ENCODE measurements at regions not wholly inside any gene's neighbourhood (a gene's known extent, or its start where the extent isn't known, plus 50 kb on each side); places are given as distances from the start of the nearest gene placed in this dataset.

DNA sequence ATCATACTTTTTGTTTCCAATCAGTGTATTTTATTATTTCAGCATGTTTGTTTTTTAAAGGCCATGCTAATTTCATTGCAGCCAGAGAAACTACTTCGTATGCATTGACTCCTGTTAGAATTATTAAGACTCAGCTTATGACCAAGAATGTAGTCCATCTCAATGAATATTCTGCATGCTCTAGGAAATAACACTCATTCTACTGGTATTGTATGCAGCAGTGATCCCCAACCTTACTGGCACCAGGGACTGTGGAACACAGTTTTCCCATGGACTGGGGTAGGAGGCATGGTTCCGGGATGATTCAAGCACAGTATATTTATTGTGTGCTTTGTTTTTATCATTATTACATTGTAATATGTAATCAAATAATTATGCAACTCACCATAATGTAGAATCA is 356.9 kb downstream of the DSEL start:
- Histone ChIP-seq H3K4me1 (ENCODE audit: control insufficient read depth in 1 of 2, insufficient read depth in 1 of 2, low read depth in 1 of 2, low read length in 1 of 2) (no peaks in the 10 kb centered on the region), H3K27me3 (no peaks in the 10 kb centered on the region), H3K36me3 (no peaks in the 10 kb centered on the region), H3K27ac (no peak overlapping the region), H3K9me3 (no peaks in the 10 kb centered on the region), H3K4me3 (ENCODE audit: low read depth in 1 of 2, low read length in 1 of 2) (no peak overlapping the region)
- TF ChIP-seq, protein P1, sequence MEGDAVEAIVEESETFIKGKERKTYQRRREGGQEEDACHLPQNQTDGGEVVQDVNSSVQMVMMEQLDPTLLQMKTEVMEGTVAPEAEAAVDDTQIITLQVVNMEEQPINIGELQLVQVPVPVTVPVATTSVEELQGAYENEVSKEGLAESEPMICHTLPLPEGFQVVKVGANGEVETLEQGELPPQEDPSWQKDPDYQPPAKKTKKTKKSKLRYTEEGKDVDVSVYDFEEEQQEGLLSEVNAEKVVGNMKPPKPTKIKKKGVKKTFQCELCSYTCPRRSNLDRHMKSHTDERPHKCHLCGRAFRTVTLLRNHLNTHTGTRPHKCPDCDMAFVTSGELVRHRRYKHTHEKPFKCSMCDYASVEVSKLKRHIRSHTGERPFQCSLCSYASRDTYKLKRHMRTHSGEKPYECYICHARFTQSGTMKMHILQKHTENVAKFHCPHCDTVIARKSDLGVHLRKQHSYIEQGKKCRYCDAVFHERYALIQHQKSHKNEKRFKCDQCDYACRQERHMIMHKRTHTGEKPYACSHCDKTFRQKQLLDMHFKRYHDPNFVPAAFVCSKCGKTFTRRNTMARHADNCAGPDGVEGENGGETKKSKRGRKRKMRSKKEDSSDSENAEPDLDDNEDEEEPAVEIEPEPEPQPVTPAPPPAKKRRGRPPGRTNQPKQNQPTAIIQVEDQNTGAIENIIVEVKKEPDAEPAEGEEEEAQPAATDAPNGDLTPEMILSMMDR (IDR thresholded peaks at IDR 0.05): no peak

DNA sequence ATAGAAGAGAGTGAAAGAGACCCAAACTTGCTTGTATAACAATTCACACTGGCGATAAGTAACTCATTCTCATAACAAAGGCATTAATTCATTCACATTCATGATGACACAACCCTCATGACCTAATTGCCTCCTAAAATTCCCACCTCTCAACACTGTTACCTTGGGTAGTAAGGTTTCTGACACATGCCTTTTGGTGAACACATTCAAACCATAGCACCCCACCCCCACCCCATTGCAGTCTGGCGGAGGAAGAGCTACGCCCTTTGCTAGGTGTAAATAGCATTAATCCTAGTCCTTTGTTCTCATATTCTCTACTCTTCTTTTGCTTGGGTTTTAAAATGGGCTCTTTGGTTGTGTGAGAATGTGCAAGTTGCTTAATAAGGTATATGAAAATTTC is 361.5 kb downstream of the DSEL start:
- Histone ChIP-seq H3K36me3 (no peaks in the 10 kb centered on the region), H3K9me3 (no peaks in the 10 kb centered on the region), H3K4me3 (ENCODE audit: low read depth in 1 of 2, low read length in 1 of 2) (no peak overlapping the region), H3K27ac (no peak overlapping the region), H3K27me3 (no peaks in the 10 kb centered on the region), H3K4me1 (ENCODE audit: control insufficient read depth in 1 of 2, insufficient read depth in 1 of 2, low read depth in 1 of 2, low read length in 1 of 2) (no peaks in the 10 kb centered on the region)
- TF ChIP-seq, protein P1 (IDR thresholded peaks at IDR 0.05): no peak

DNA sequence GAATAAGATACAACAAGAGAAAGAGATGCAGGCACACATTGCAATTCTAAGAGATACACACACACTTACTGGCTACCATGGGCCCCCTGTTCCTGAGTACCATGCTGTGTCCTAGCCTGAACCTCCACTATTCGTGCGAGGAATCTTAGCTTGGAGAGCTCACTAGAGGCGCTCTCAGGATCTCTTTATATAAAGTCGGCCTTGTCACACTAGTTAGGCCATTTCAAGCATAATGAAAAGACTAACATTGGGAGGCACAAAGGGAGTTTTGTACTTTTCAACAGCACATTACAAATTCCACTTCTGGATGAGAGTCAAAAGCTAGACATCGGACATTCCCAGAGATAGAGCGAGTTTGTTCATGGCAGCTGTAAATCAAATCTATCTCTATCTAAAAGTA is 365.2 kb downstream of the DSEL start:
- Histone ChIP-seq H3K27ac (no peak overlapping the region), H3K9me3 (no peaks in the 10 kb centered on the region)

DNA sequence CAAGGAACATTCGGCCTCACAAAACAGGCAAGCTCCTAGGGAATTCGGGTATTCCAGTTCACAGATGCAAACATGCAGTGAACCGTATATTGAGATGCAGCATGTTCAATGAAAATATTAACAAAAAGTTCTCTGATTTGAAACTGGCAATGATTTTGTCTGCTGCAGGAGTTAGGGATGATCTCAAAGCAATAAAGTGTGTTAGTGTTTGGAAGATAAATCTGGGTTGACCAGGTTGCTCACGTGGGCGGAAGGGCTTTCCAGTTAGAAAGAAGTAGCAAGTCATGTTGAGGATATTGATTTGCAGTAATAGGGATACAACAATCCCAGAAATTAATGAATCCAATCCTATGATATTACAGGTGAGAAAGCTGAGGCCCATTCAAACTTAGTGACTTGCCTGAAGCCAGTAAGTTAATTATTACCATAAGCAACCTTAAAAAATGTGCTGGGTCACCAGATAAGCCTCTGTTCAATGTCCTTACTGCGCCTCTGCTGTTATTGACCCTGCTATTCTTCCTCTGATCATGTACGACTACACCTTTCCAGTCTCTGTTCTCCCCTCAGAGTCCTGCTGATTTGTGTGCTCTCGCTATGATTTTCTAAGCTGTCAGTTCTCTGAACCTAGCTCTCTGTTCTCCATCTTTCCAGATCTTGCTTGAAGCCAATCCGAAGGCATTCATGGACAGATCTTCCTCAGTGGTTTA is 370.8 kb downstream of the DSEL start:
- no peaks in the 10 kb centered on the region for H3K9me3 ChIP-seq
- H3K4me3 ChIP-seq (ENCODE audit: low read depth in 1 of 2, low read length in 1 of 2): no peak overlapping the region
- H3K36me3 ChIP-seq: no peaks in the 10 kb centered on the region
- TF ChIP-seq, protein P1 (IDR thresholded peaks at IDR 0.05): no peak
- no peaks in the 10 kb centered on the region for H3K4me1 ChIP-seq (ENCODE audit: control insufficient read depth in 1 of 2, insufficient read depth in 1 of 2, low read depth in 1 of 2, low read length in 1 of 2)
- no peaks in the 10 kb centered on the region for H3K27me3 ChIP-seq
- no peak overlapping the region for H3K27ac ChIP-seq

More for the DNA sequence above, 365.2 kb downstream of the DSEL start:
- Histone ChIP-seq H3K4me3 (ENCODE audit: low read depth in 1 of 2, low read length in 1 of 2) (no peak overlapping the region), H3K4me1 (ENCODE audit: control insufficient read depth in 1 of 2, insufficient read depth in 1 of 2, low read depth in 1 of 2, low read length in 1 of 2) (no peaks in the 10 kb centered on the region), H3K27me3 (no peaks in the 10 kb centered on the region), H3K36me3 (no peaks in the 10 kb centered on the region)
- TF ChIP-seq, protein P1 (IDR thresholded peaks at IDR 0.05): no peak

DNA sequence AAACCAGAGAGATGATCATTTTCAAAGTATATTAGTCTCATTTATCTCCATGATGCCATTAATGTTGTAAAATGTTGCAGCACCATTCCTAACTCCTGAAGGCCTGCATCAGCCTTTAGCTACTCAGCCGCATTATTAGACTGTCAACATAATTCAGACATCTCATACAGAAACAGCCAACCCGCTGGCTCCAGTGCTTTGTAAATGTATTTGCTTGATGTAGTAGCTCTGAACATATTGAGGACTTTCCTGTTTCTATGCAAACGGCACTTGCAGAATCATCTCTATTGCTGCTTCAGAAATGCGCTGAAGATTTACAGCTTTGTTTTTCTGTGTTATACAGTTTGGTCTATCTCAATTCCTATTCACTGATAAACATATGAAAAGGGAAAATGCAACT is 372.2 kb downstream of the DSEL start:
- H3K27me3 ChIP-seq: no peaks in the 10 kb centered on the region
- H3K4me3 ChIP-seq (ENCODE audit: low read depth in 1 of 2, low read length in 1 of 2): no peak overlapping the region
- H3K27ac ChIP-seq: no peak overlapping the region
- no peaks in the 10 kb centered on the region for H3K4me1 ChIP-seq (ENCODE audit: control insufficient read depth in 1 of 2, insufficient read depth in 1 of 2, low read depth in 1 of 2, low read length in 1 of 2)
- no peaks in the 10 kb centered on the region for H3K9me3 ChIP-seq
- H3K36me3 ChIP-seq: no peaks in the 10 kb centered on the region
- TF ChIP-seq, protein P1 (IDR thresholded peaks at IDR 0.05): no peak

All from neutrophil (primary cell).